Astrocyte of the spinal cord (primary cell): ENCODE measurements at regions not wholly inside any gene's neighbourhood (a gene's known extent, or its start where the extent isn't known, plus 50 kb on each side); places are given as distances from the start of the nearest gene placed in this dataset.

Experiments used
- DNase-seq: peaks from one replicate; pipeline ENCODE4 v3.0.0; 2011; ENCODE audit warnings: low read depth, low spot score
- H3K4me3 ChIP-seq: 2 replicates; pipeline ENCODE4 v1.5.1; 2011; ENCODE audit warnings: low read depth, mild to moderate bottlenecking, low read length, moderate library complexity
- CTCF ChIP-seq: IDR thresholded peaks from 2 replicates; pipeline ENCODE4 v1.5.1; 2012; ENCODE audit warnings: low read depth, mild to moderate bottlenecking, low read length, inconsistent platforms
- in situ Hi-C: cut with HindIII; loops from 2 replicates; pipeline ENCODE4 v1.10.0; 2017; ENCODE audit warnings: low sequenced_read_pairs

- no peak for DNase-seq
- no peak for TF ChIP-seq CTCF
- H3K4me3 ChIP-seq: no peak overlapping the region
- in situ Hi-C loops: no loop called here
Observed at GRCh38 chr3:180189310-180189648, 152.5 kb upstream of the PEX5L start.

GRCh38 chr3:180196658-180197057, 159.9 kb upstream of the PEX5L start:
- in situ Hi-C loops: no loop called here
- no peak for TF ChIP-seq CTCF
- no peak for DNase-seq
- no peak overlapping the region for H3K4me3 ChIP-seq

GRCh38 chr3:180199417-180199995, 162.8 kb upstream of the PEX5L start:
- H3K4me3 ChIP-seq: no peak overlapping the region
- DNase-seq: no peak
- TF ChIP-seq CTCF: no peak
- in situ Hi-C loops: no loop called here

- H3K4me3 ChIP-seq: no peak overlapping the region
- TF ChIP-seq CTCF: no peak
- DNase-seq: no peak
- in situ Hi-C loops: no loop called here
Observed at GRCh38 chr3:180215866-180216265, 179.1 kb upstream of the PEX5L start.

GRCh38 chr3:180223268-180223667, 186.5 kb upstream of the PEX5L start:
- DNase-seq: no peak
- in situ Hi-C loops: no loop called here
- no peak overlapping the region for H3K4me3 ChIP-seq
- no peak for TF ChIP-seq CTCF

- no peak for TF ChIP-seq CTCF
- no peak overlapping the region for H3K4me3 ChIP-seq
- in situ Hi-C loops: no loop called here
- DNase-seq: peak; percentile 14
Observed at GRCh38 chr3:180229113-180229512, 192.4 kb upstream of the PEX5L start.

GRCh38 chr3:180239939-180240338, 203.2 kb upstream of the PEX5L start:
- no peak for DNase-seq
- no peak overlapping the region for H3K4me3 ChIP-seq
- TF ChIP-seq CTCF: no peak
- in situ Hi-C loops: no loop called here
